ENCODE measurements at regions not wholly inside any gene's neighbourhood (a gene's known extent, or its start where the extent isn't known, plus 50 kb on each side); places are given as distances from the start of the nearest gene placed in this dataset.
A peak's percentile ranks its signal among the peaks of the same experiment; 100 is the strongest.

GRCh38 chr5:33291216-33292000, 149.4 kb upstream of the TARS1 start:
- no peak overlapping the region for H3K4me3 ChIP-seq (ENCODE audit: low read depth, low read length)
- TF ChIP-seq CTCF (IDR thresholded peaks at IDR 0.05; ENCODE audit: low read depth, low read length) = no peak

GRCh38 chr5:33297760-33298216, 143.0 kb upstream of the TARS1 start:
- no peak overlapping the region for H3K4me3 ChIP-seq (ENCODE audit: low read depth, low read length)
- TF ChIP-seq CTCF (IDR thresholded peaks at IDR 0.05; ENCODE audit: low read depth, low read length) = no peak

GRCh38 chr5:33299621-33300208, 141.1 kb upstream of the TARS1 start:
- H3K4me3 ChIP-seq (ENCODE audit: low read depth, low read length) = 0 out of 2 replicates have a peak overlapping the region, but pooled peaks have one; percentile 5
- no peak for TF ChIP-seq CTCF (IDR thresholded peaks at IDR 0.05; ENCODE audit: low read depth, low read length)

GRCh38 chr5:33300209-33300742, 140.5 kb upstream of the TARS1 start:
- TF ChIP-seq CTCF (IDR thresholded peaks at IDR 0.05; ENCODE audit: low read depth, low read length) = no peak
- H3K4me3 ChIP-seq (ENCODE audit: low read depth, low read length) = 0 out of 2 replicates have a peak overlapping the region, but pooled peaks have one; percentile 5

GRCh38 chr5:33303579-33304095, 137.1 kb upstream of the TARS1 start:
- H3K4me3 ChIP-seq (ENCODE audit: low read depth, low read length) = no peak overlapping the region
- TF ChIP-seq CTCF (IDR thresholded peaks at IDR 0.05; ENCODE audit: low read depth, low read length) = no peak

- TF ChIP-seq CTCF (IDR thresholded peaks at IDR 0.05; ENCODE audit: low read depth, low read length) = no peak
Observed at GRCh38 chr5:33304601-33305000, 136.2 kb upstream of the TARS1 start.

GRCh38 chr5:33305572-33305971, 135.2 kb upstream of the TARS1 start:
- TF ChIP-seq CTCF (IDR thresholded peaks at IDR 0.05; ENCODE audit: low read depth, low read length) = no peak
- no peak overlapping the region for H3K4me3 ChIP-seq (ENCODE audit: low read depth, low read length)

More at GRCh38 chr5:33304601-33305000, 136.2 kb upstream of the TARS1 start:
- no peak overlapping the region for H3K4me3 ChIP-seq (ENCODE audit: low read depth, low read length)
